H1 (cell line): ENCODE measurements at regions not wholly inside any gene's neighbourhood (a gene's known extent, or its start where the extent isn't known, plus 50 kb on each side); places are given as distances from the start of the nearest gene placed in this dataset.

Experiments used
- CTCF ChIA-PET: fragments of 300-600 bp; sonication (Branson Sonifier 250); formaldehyde crosslinking; loops from one replicate; lab custom pipeline; 2021; ENCODE audit not compliant: partially characterized antibody; lab: Charles Lee
- POLR2A ChIA-PET: fragments of 300-600 bp; sonication (Branson Sonifier 250); formaldehyde crosslinking; loops from one replicate; lab custom pipeline; 2021; ENCODE audit warnings: inconsistent platforms; ENCODE audit not compliant: partially characterized antibody; lab: Charles Lee
- DNase-seq, 2 experiments: peaks; one replicate each; pipeline versions ENCODE4 v3.0.0 to v3.0.0-alpha.2; 2010 to 2022; ENCODE audit warnings: low spot score in 2 of 2, low read depth in 1 of 2, mixed read lengths in 1 of 2
- FAIRE-seq: peaks from 2 replicates; lab custom pipeline; 2011; peaks lifted over from hg19 to GRCh38; lab: Jason Lieb, UNC
- H2AFZ ChIP-seq: 2 replicates; pipeline ENCODE4 v1.8.1; 2012; ENCODE audit warnings: low read length, inconsistent platforms
- H2AK5ac ChIP-seq: 2 replicates; pipeline ENCODE4 v1.6.1; 2013; ENCODE audit warnings: low read depth, low read length
- H2BK120ac ChIP-seq: replicated peaks from 2 replicates; pipeline ENCODE3; 2013; ENCODE audit warnings: low read depth, low read length, inconsistent platforms
- H2BK12ac ChIP-seq: 2 replicates; pipeline ENCODE4 v1.6.1; 2013; ENCODE audit warnings: low read depth, low read length
- H2BK15ac ChIP-seq: 2 replicates; pipeline ENCODE4 v1.6.1; 2013; ENCODE audit warnings: low read length
- H2BK20ac ChIP-seq: 2 replicates; pipeline ENCODE4 v1.6.1; 2013; ENCODE audit warnings: low read length
- H2BK5ac ChIP-seq: 2 replicates; pipeline ENCODE4 v1.6.1; 2013; ENCODE audit warnings: low read depth, low read length
- H3K14ac ChIP-seq: 2 replicates; pipeline ENCODE4 v1.6.1; 2013; ENCODE audit warnings: inconsistent platforms; ENCODE audit not compliant: insufficient read length
- H3K18ac ChIP-seq: 2 replicates; pipeline ENCODE4 v1.6.1; 2013; ENCODE audit warnings: low read length; ENCODE audit errors: extremely low read depth
- H3K23ac ChIP-seq: 2 replicates; pipeline ENCODE4 v1.6.1; 2013; ENCODE audit warnings: inconsistent platforms; ENCODE audit not compliant: insufficient read length
- H3K23me2 ChIP-seq: 2 replicates; pipeline ENCODE4 v1.6.1; 2013; ENCODE audit warnings: low read depth, low read length
- H3K27ac ChIP-seq: 2 replicates; pipeline ENCODE4 v1.6.1; 2011; ENCODE audit warnings: low read depth, low read length, inconsistent platforms
- H3K27me3 ChIP-seq, 4 experiments: replicated peaks in 1 of 4; 1 replicate in 1 of 4; 2 replicates in 3 of 4; pipeline versions ENCODE4 v1.6.1 to v1.8.1; 2011 to 2013; ENCODE audit warnings: low read length in 3 of 4, mild to moderate bottlenecking in 3 of 4, inconsistent platforms in 2 of 4, mixed read lengths in 2 of 4, moderate library complexity in 1 of 4; ENCODE audit not compliant: control insufficient read depth in 3 of 4, insufficient read depth in 3 of 4; ENCODE audit errors: extremely low read depth in 1 of 4
- H3K36me3 ChIP-seq, 4 experiments: 2 replicates each; pipeline versions ENCODE4 v1.6.1 to v1.8.1; 2011 to 2013; ENCODE audit warnings: mild to moderate bottlenecking in 4 of 4, low read length in 3 of 4, moderate library complexity in 2 of 4, control low read depth in 1 of 4, inconsistent platforms in 1 of 4; ENCODE audit not compliant: insufficient read depth in 4 of 4, control insufficient read depth in 2 of 4
- H3K4ac ChIP-seq: replicated peaks from 2 replicates; pipeline ENCODE3; 2013; ENCODE audit warnings: low read length, low read depth, mixed read lengths, inconsistent platforms; ENCODE audit not compliant: insufficient read length
- H3K4me1 ChIP-seq, 4 experiments: replicated peaks in 1 of 4; 1 replicate in 1 of 4; 2 replicates in 3 of 4; pipeline versions ENCODE4 v1.6.1 to v1.8.1; 2011 to 2013; ENCODE audit warnings: low read length in 3 of 4, inconsistent platforms in 2 of 4, mixed read lengths in 1 of 4; ENCODE audit not compliant: insufficient read depth in 4 of 4, control insufficient read depth in 3 of 4
- H3K4me2 ChIP-seq, 2 experiments: 2 replicates each; pipeline versions ENCODE4 v1.6.1 to v1.8.1; 2011 to 2013; ENCODE audit warnings: low read depth in 2 of 2, low read length in 2 of 2, control low read depth in 1 of 2, inconsistent platforms in 1 of 2, mild to moderate bottlenecking in 1 of 2; ENCODE audit not compliant: insufficient read depth in 1 of 2
- H3K4me3 ChIP-seq, 4 experiments: fragments of 200-600, 300-600 bp in 1 of 4; sonication (generic), shearing (Covaris generic), sonication (Bioruptor Twin) in 1 of 4; 2 replicates each; pipeline versions ENCODE4 v1.5.1 to v1.8.1; 2011 to 2016; ENCODE audit warnings: low read length in 4 of 4, low read depth in 3 of 4, control low read depth in 2 of 4, inconsistent platforms in 2 of 4, mild to moderate bottlenecking in 2 of 4, mixed read lengths in 1 of 4, moderate library complexity in 1 of 4; ENCODE audit not compliant: insufficient read depth in 2 of 4; ENCODE audit errors: extremely low read depth in 1 of 4
- H3K56ac ChIP-seq: replicated peaks from 2 replicates; pipeline ENCODE3; 2013; ENCODE audit warnings: low read depth, mild to moderate bottlenecking, mixed read lengths, low read length, inconsistent platforms; ENCODE audit not compliant: insufficient read length
- H3K79me1 ChIP-seq: 2 replicates; pipeline ENCODE4 v1.6.1; 2013; ENCODE audit warnings: low read depth, low read length, control low read depth
- H3K79me2 ChIP-seq, 2 experiments: 2 replicates each; pipeline versions ENCODE4 v1.6.1 to v1.8.1; 2012 to 2013; ENCODE audit warnings: low read length in 2 of 2, mild to moderate bottlenecking in 2 of 2, inconsistent platforms in 1 of 2; ENCODE audit not compliant: insufficient read depth in 2 of 2, control insufficient read depth in 1 of 2
- H3K9ac ChIP-seq, 4 experiments: replicated peaks in 1 of 4; 1 replicate in 1 of 4; 2 replicates in 3 of 4; pipeline versions ENCODE4 v1.6.1 to v1.8.1; 2011 to 2013; ENCODE audit warnings: low read depth in 3 of 4, low read length in 3 of 4, control low read depth in 2 of 4, mild to moderate bottlenecking in 2 of 4, moderate library complexity in 2 of 4, inconsistent platforms in 1 of 4; ENCODE audit errors: extremely low read depth in 1 of 4
- H3K9me3 ChIP-seq, 2 experiments: 2 replicates each; pipeline versions ENCODE4 v1.6.1 to v1.8.1; 2012 to 2013; ENCODE audit warnings: mild to moderate bottlenecking in 2 of 2, moderate library complexity in 2 of 2, control low read depth in 1 of 2, inconsistent platforms in 1 of 2, low read depth in 1 of 2, low read length in 1 of 2, mixed read lengths in 1 of 2; ENCODE audit not compliant: insufficient read depth in 2 of 2
- H4K20me1 ChIP-seq, 2 experiments: replicated peaks in 1 of 2; 2 replicates each; pipeline versions ENCODE3 to v1.8.1; 2011 to 2013; ENCODE audit warnings: inconsistent platforms in 2 of 2, low read length in 2 of 2, mild to moderate bottlenecking in 1 of 2; ENCODE audit not compliant: insufficient read depth in 2 of 2, control insufficient read depth in 1 of 2
- H4K5ac ChIP-seq: 2 replicates; pipeline ENCODE4 v1.6.1; 2013; ENCODE audit warnings: low read length, low read depth, mixed read lengths, inconsistent platforms; ENCODE audit not compliant: insufficient read length
- H4K8ac ChIP-seq: 2 replicates; pipeline ENCODE4 v1.8.0; 2013; ENCODE audit warnings: mild to moderate bottlenecking, moderate library complexity, low read length, inconsistent platforms; ENCODE audit not compliant: insufficient read depth; ENCODE audit errors: extremely low read depth
- H4K91ac ChIP-seq: replicated peaks from 2 replicates; pipeline ENCODE3; 2013; ENCODE audit warnings: low read length, mixed read lengths, inconsistent platforms; ENCODE audit not compliant: insufficient read length
- CBX5 ChIP-seq: fragments of 300-800, 300-1000 bp; sonication (generic); IDR thresholded peaks from 2 replicates; pipeline ENCODE4 v1.7.1; 2016; ENCODE audit warnings: antibody characterized with exemption, low read length, low read depth
- RAD21 ChIP-seq, 2 experiments: IDR thresholded peaks in 1 of 2; conservative IDR thresholded peaks in 1 of 2; 2 replicates each; pipeline ENCODE4 v1.6.1; 2011; ENCODE audit warnings: low read depth in 2 of 2, low read length in 2 of 2, improper control_type of control experiment in 1 of 2, inconsistent platforms in 1 of 2, mild to moderate bottlenecking in 1 of 2, moderate library complexity in 1 of 2
- SP2 ChIP-seq: IDR thresholded peaks from 2 replicates; pipeline ENCODE4 v1.6.1; 2012; ENCODE audit warnings: mild to moderate bottlenecking, low read length, inconsistent platforms
- WGBS, 2 experiments: shearing (Covaris generic) in 1 of 2; methylation state at CpG; one replicate each; pipeline versions ENCODE4 v1.1.6 to v1.1.7; 2013 to 2015; ENCODE audit warnings: low lambda C conversion rate in 2 of 2, mixed read lengths in 2 of 2, inconsistent platforms in 1 of 2, low coverage in 1 of 2, missing lambda C conversion rate in 1 of 2; ENCODE audit not compliant: insufficient replicate concordance in 2 of 2, insufficient coverage in 1 of 2, insufficient read length in 1 of 2; ENCODE audit errors: extremely low coverage in 1 of 2, missing lambda C conversion rate in 1 of 2; 5-methylcytosine and 5-hydroxymethylcytosine counted together
- TF ChIP-seq, protein P1 (sequence below), 3 experiments: IDR thresholded peaks; 1 replicate in 2 of 3; 2 replicates in 1 of 3; pipeline versions ENCODE4 v1.5.1 to v1.6.1; 2011; ENCODE audit warnings: low read length in 3 of 3, mild to moderate bottlenecking in 3 of 3, inconsistent platforms in 2 of 3, low read depth in 1 of 3, moderate library complexity in 1 of 3; ENCODE audit not compliant: insufficient read depth in 1 of 3; ENCODE audit errors: control extremely low read depth in 1 of 3
- TF ChIP-seq, protein P2 (sequence below): IDR thresholded peaks from 2 replicates; pipeline ENCODE4 v1.6.1; 2011; ENCODE audit warnings: low read length, improper control_type of control experiment

DNA sequence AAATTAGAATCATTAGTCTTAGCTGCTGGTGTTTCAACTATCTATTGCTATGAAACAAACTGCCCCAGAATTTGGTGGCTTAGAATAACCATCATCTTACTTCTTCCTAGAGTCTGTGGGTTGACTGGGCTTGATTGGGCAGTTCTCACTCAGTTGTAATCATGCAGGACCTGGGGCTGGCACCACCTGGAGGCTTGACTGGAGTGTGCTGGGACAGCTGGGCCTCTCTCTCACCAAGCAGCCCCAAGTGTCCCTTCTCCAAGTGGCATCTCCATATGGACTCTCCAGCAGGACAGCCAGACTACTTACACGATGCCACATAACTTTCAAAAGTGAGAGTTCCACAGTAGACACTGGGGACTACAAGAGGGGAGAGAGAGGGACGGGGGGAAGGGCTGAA is 140.3 kb upstream of the ATP1B1 start:
- no peak overlapping the region for H2BK5ac ChIP-seq
- H4K5ac ChIP-seq: no peak overlapping the region
- no peak overlapping the region for H3K14ac ChIP-seq
- H3K79me1 ChIP-seq: no peaks in the 10 kb centered on the region
- H4K20me1 ChIP-seq: no peaks in the 10 kb centered on the region
- TF ChIP-seq, protein P1, sequence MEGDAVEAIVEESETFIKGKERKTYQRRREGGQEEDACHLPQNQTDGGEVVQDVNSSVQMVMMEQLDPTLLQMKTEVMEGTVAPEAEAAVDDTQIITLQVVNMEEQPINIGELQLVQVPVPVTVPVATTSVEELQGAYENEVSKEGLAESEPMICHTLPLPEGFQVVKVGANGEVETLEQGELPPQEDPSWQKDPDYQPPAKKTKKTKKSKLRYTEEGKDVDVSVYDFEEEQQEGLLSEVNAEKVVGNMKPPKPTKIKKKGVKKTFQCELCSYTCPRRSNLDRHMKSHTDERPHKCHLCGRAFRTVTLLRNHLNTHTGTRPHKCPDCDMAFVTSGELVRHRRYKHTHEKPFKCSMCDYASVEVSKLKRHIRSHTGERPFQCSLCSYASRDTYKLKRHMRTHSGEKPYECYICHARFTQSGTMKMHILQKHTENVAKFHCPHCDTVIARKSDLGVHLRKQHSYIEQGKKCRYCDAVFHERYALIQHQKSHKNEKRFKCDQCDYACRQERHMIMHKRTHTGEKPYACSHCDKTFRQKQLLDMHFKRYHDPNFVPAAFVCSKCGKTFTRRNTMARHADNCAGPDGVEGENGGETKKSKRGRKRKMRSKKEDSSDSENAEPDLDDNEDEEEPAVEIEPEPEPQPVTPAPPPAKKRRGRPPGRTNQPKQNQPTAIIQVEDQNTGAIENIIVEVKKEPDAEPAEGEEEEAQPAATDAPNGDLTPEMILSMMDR (IDR thresholded peaks at IDR 0.05; ENCODE audit: control extremely low read depth in 1 of 3, insufficient read depth in 1 of 3, low read depth in 1 of 3, low read length in 3 of 3): peak in 2 of 3 experiments; percentile 3 to 13; a peak in 2 of 4 replicates
- no peak for TF ChIP-seq CBX5
- peak in 1 of 2 experiments; percentile 31; a peak in 3 of 4 replicates for TF ChIP-seq RAD21 (IDR thresholded peaks at IDR 0.05 in 1 of 2, conservative IDR thresholded peaks at IDR 0.05 in 1 of 2; ENCODE audit: low read depth in 2 of 2, low read length in 2 of 2)
- TF ChIP-seq, protein P2, sequence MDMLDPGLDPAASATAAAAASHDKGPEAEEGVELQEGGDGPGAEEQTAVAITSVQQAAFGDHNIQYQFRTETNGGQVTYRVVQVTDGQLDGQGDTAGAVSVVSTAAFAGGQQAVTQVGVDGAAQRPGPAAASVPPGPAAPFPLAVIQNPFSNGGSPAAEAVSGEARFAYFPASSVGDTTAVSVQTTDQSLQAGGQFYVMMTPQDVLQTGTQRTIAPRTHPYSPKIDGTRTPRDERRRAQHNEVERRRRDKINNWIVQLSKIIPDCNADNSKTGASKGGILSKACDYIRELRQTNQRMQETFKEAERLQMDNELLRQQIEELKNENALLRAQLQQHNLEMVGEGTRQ: no peak
- no peak for TF ChIP-seq SP2
- H2AK5ac ChIP-seq: no peak overlapping the region
- FAIRE-seq: no peak
- H2BK120ac ChIP-seq: no peak overlapping the region
- no peak overlapping the region for H3K23ac ChIP-seq
- peaks cover 0 to 6% (median 2%) of the 10 kb centered on the region in 4 experiments; a peak in 3 of 7 replicates for H3K4me1 ChIP-seq
- H3K9me3 ChIP-seq: no peaks in the 10 kb centered on the region
- no peaks in the 10 kb centered on the region for H3K79me2 ChIP-seq
- H3K4me2 ChIP-seq: no peak overlapping the region
- CTCF ChIA-PET: no interaction called here
- POLR2A ChIA-PET: no interaction called here
- no peak overlapping the region for H3K4ac ChIP-seq
- H4K91ac ChIP-seq: no peak overlapping the region
- no peak for DNase-seq
- H3K56ac ChIP-seq: no peak overlapping the region
- H2AFZ ChIP-seq: no peak overlapping the region
- no peak overlapping the region for H3K27ac ChIP-seq
- H2BK20ac ChIP-seq: no peak overlapping the region
- no peaks in the 10 kb centered on the region for H3K36me3 ChIP-seq
- H3K23me2 ChIP-seq: no peaks in the 10 kb centered on the region
- no peak overlapping the region for H3K9ac ChIP-seq
- H2BK12ac ChIP-seq: no peak overlapping the region
- no peak overlapping the region for H3K4me3 ChIP-seq
- no peak overlapping the region for H2BK15ac ChIP-seq
- 75% methylated on average over 2 of the region's 2 CpGs; no CpG with 5 or more reads in 1 of the 2 experiments for WGBS, 2 experiments
- H4K8ac ChIP-seq: no peak overlapping the region
- H3K27me3 ChIP-seq: no peaks in the 10 kb centered on the region
- H3K18ac ChIP-seq: no peak overlapping the region
